Neural progenitor cell (in vitro differentiated cells): ENCODE measurements at regions not wholly inside any gene's neighbourhood (a gene's known extent, or its start where the extent isn't known, plus 50 kb on each side); places are given as distances from the start of the nearest gene placed in this dataset.

Experiments used
- EZH2 ChIP-seq: fragments of 200-600 bp; sonication (generic); IDR thresholded peaks from 2 replicates; pipeline ENCODE4 v1.6.1; 2017; ENCODE audit warnings: antibody characterized with exemption, mild to moderate bottlenecking, moderate library complexity
- EZH2phosphoT487 ChIP-seq: fragments of 200-600 bp; sonication (generic); IDR thresholded peaks from 2 replicates; pipeline ENCODE4 v1.6.1; 2017; ENCODE audit warnings: antibody characterized with exemption
- TF ChIP-seq, protein P1 (sequence below): fragments of 200-600 bp; sonication (generic); IDR thresholded peaks from 2 replicates; pipeline ENCODE4 v1.5.1; 2017; ENCODE audit warnings: antibody characterized with exemption, mild to moderate bottlenecking

DNA sequence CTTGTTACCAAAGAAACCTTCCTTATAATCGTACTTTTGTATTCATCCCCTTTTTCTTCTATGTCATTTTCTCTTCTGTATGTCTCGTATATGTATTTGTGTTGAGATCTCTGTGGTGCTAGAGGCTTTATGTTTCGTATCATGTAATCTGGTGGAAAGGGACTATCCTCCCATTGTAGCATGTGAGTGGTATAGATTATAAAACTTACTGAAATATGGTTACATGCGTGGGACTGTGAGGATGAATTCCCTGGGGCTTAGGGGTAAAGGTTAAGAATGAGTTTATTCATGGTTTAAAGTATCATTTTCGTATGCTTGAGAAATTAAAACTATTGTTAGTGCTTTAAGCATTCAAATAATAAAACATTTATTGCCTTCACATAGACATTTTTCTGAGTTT is 141.9 kb downstream of the ANKRD7 start:
- TF ChIP-seq EZH2 (no peak), EZH2phosphoT487 (no peak)
- TF ChIP-seq, protein P1, sequence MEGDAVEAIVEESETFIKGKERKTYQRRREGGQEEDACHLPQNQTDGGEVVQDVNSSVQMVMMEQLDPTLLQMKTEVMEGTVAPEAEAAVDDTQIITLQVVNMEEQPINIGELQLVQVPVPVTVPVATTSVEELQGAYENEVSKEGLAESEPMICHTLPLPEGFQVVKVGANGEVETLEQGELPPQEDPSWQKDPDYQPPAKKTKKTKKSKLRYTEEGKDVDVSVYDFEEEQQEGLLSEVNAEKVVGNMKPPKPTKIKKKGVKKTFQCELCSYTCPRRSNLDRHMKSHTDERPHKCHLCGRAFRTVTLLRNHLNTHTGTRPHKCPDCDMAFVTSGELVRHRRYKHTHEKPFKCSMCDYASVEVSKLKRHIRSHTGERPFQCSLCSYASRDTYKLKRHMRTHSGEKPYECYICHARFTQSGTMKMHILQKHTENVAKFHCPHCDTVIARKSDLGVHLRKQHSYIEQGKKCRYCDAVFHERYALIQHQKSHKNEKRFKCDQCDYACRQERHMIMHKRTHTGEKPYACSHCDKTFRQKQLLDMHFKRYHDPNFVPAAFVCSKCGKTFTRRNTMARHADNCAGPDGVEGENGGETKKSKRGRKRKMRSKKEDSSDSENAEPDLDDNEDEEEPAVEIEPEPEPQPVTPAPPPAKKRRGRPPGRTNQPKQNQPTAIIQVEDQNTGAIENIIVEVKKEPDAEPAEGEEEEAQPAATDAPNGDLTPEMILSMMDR: no peak
